IPS-18c (cell line): ENCODE measurements at regions not wholly inside any gene's neighbourhood (a gene's known extent, or its start where the extent isn't known, plus 50 kb on each side); places are given as distances from the start of the nearest gene placed in this dataset.
"Not testable (repeated sequence)": the region's sequence is repeated elsewhere in the genome, so short reads cannot be mapped to it uniquely, and the experiment has no call there.

Experiments used
- H3K4me3 ChIP-seq: 2 replicates; pipeline ENCODE4 v1.7.0; 2013; ENCODE audit warnings: low read depth, mild to moderate bottlenecking, low read length, moderate library complexity; ENCODE audit not compliant: insufficient read depth
- H3K9me3 ChIP-seq: one replicate; pipeline ENCODE4 v1.6.1; 2013; ENCODE audit warnings: mild to moderate bottlenecking, low read length, moderate library complexity; ENCODE audit not compliant: control insufficient read depth, insufficient read depth

DNA sequence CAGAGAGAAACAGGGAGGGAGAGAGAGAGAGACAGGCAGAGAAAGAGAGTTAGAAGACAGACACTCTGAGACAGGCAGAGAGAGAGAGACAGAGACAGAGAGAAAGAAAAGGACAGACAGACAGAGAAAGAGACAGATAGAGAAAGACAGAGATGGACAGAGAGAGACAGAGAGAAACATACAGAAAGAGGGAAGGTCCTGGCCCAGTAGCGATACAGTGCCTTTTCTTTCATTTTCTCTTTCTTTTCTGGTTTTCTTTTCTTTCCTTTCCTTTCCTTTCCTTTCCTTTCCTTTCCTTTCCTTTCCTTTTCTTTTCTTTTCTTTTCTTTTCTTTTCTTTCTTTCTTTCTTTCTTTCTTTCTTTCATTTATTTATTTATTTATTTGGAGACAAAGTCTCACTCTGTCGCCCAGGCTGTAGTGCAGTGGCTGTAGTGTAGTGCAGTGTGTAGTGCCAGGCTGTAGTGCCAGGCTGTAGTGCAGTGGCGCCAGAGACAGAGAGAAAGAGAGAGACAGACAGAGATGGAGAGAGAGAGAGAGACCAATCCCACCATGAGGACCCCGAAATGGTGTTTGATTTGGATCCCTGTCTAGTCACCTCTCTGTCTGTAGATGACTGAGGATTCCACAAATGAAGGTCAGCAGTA is 1501.5 kb upstream of the DEFB115 start:
- not testable (repeated sequence) for H3K4me3 ChIP-seq

DNA sequence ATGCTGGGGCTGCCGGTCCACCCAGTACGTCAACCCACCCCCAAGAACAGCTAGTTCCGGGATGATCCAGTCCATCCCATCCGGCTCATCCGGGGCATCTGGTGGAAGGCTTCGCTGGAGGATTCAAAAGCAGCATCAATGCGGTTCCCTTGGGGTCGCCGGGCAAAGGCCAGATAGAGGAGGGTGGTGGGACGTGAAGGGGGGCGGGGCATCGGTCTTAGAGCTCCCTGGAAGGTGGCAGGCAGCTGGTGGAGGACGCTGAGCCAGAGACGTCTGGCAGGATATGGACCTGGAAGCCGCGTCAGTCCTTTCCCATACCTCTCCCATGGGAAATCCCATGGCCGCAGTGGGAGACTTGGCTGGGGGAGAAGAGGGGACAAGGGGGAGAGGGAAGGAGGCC is 1500.8 kb upstream of the DEFB115 start:
- Histone ChIP-seq H3K9me3 (peaks cover 17% of the 10 kb centered on the region), H3K4me3 (no peak overlapping the region)

More for the DNA sequence above, 1501.5 kb upstream of the DEFB115 start:
- peaks cover 15% of the 10 kb centered on the region for H3K9me3 ChIP-seq

DNA sequence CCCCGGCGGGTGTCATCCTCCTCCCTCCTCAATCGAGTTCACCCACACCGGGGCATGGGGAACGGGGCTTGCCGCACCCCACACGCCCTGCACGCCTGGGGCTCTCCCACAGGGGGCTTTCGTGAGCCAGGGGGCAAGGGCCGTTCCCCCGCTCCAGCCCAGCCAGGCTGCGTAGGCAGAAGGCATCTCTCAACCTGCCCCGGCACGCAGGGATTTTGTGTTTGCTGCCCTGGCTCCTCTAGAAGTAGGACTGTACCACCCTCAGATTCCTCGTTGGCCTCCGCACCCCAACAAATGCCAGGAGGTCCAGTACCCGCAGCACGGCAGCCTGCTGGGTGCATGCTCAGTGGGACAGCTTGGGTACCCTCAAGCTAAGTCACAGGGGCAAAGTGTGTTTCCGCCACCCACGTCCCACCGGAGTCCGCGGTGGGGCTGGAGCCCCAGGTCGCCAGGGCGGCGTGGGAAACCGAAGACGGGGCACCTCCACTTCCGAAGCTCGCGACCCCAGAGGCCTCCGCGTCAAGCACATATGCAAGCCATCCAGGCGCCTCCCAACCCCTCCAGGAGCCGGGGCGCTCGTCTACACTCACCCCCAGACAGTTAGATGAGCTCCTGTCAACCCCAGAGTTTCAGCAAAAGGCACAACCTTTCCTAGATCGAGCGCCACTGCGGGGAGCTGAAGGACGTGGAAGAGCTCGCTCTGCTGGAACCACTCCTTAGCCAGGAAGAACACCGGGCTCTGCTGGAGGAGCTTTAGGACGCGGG is 1495.7 kb upstream of the DEFB115 start:
- peaks cover 12% of the 10 kb centered on the region for H3K9me3 ChIP-seq
- not testable (repeated sequence) for H3K4me3 ChIP-seq

DNA sequence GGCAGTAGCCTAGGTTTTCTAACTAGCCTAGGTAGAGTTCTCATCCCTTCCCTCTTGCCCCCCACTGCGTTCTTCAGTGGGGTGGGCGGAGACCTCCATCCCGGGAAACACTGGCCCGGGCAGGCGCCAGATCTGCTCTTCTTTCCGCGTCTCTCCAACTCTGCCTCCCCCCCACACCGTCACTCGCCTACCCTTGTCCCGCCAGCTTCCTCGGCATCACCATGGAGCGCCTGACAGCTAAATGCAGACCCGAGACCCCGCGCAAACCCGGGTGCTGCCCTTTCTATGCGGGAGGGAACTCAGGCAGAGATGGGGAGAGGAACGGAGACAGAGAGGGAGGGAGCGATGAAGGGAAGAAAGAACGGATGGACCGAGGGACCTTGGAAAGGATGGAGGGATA is 1494.8 kb upstream of the DEFB115 start:
- peaks cover 10% of the 10 kb centered on the region for H3K9me3 ChIP-seq
- H3K4me3 ChIP-seq: peak overlapping the region; percentile 28; the same call in 1 of the 2 replicates

DNA sequence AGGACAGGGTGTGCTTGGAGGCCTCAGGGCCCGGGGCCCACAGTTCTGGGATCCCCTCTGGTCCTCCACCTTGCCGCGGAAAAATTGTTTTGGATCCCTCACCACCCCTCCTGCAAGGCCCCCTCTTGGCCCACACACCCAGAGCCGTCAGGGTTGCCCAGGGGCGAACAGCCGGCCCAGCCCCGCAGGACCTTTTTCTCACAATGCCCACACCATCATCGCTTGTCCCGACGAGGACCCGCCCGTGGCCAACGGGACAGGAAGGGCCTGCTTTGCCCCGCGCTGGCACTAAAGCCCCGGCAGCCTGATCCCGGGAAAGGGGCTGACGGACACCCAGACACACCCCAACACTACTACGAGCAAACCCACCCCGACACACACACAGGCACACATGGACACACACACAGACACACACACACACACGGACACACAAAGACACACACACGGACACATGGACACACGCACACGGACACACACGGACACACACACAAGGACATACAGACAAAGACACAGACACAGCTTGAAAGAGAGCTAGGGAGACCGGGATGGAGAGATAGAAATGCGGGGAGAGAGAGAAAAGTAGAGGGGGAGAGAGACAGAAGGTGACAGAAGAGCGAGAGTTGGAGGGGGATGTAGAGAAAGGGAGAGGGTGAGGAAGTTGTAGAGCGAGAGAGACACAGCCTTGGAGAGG is 1493.5 kb upstream of the DEFB115 start:
- H3K4me3 ChIP-seq: no peak overlapping the region
- H3K9me3 ChIP-seq: peaks cover 8% of the 10 kb centered on the region

DNA sequence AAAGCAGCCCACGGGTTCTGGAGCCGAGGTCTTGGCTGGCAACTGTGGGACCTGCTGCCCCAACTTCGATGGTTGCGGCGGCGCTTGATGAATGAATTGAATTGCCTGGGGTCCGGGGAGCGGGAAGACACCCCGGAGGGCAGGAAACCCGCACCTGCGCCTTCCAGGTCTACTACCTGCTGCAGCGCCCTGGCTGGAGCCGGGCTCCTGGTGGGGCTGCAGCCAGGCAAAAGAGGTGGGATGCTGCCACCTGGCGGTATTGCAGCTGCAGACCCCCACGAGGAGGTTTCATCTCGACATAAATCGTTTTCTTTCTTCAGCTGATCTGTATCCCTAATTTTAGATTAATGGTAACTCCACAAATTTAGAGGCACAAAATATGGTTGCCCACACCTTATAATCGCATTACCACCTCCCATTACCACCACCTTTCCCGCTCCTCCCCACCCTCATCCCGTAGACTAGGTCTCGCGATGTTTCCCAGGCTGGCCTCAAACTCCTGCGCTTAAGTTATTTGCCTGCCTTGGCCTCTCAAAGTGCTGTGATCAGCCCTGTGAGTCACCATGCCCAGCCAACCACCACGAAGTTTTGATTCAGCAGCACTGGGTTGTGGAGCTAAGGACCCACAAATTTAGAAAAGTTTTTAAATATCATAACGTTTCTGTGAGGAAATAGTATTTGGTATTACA is 1492.4 kb upstream of the DEFB115 start:
- H3K4me3 ChIP-seq, H3K9me3 ChIP-seq: not testable (repeated sequence)

DNA sequence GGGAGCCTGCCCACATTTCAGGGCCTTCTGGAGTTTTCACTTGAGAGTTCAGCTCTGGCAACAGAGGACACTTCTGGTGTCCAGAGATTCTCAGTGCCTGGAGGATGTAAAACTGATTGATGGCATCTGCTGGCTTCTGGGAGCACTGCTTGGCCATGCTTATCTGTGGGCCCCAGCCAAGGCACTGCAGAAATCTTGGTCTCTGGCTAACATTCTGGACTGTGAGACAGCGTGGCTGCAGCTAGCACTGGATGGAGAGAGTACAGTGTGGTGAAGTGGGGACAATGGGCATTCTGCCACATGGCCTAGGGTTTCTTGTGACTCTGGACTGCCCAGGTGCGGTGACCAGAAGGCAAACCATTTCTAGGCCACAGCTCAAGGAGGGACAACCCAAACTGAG is 1479.4 kb upstream of the DEFB115 start:
- not testable (repeated sequence) for H3K4me3 ChIP-seq, H3K9me3 ChIP-seq

DNA sequence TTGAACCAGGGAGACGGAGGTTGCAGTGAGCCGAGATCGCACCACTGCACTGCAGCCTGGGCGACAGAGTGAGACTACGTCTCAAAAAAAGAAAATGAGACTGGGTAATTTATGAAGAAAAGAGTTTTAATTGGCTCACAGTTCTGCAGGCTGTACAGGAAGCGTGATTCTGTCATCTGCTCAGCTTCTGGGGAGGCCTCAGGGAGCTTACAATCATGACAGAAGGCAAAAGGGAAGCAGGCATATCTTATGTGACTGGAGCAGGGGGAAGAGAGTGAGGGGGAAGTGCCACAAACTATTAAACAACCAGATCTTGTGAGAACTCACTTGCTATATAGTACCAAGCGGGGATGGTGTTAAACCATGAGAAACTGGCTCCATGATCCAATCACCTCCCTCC is 1476.2 kb upstream of the DEFB115 start:
- not testable (repeated sequence) for H3K4me3 ChIP-seq, H3K9me3 ChIP-seq

DNA sequence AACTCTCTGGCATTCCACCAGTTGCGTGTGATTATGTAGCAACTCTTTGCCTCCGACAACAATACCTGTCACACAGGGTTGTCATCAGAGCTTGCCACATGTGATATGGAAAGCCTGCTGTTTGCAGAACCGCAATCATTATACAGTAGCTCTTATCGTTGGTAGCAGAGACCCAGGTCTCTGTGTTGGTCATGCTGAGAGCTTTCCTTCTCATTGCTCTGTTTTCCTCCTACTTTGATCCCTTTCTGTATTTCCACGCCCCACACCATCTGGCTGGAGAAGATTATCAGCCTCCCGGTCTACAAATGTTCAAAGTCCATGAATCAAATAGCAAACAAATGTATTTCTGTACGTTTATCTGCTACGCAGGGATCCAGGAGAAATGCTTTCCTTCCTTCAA is 1475.6 kb upstream of the DEFB115 start:
- not testable (repeated sequence) for H3K9me3 ChIP-seq

DNA sequence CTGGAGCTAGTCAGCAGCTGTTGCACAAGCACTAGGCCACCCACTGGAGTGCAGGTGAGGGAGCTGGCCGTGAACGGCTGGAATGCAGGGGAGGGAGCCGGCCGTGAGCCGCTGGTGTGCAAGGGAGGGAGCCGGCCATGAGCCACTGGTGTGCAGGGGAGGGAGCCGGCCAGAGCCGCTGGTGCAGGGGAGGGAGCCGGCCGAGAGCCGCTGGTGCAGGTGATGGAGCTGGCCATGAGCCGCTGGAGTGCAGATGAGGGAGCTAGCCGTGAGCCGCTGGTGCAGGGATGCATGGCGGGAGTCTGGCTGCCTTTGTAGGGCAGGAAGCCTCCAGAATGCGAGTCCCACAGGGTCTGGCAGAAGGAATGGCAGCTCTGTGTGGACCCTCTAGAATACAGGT is 1470.0 kb upstream of the DEFB115 start:
- not testable (repeated sequence) for H3K4me3 ChIP-seq
- peaks cover 17% of the 10 kb centered on the region for H3K9me3 ChIP-seq

More for the DNA sequence above, 1475.6 kb upstream of the DEFB115 start:
- not testable (repeated sequence) for H3K4me3 ChIP-seq

DNA sequence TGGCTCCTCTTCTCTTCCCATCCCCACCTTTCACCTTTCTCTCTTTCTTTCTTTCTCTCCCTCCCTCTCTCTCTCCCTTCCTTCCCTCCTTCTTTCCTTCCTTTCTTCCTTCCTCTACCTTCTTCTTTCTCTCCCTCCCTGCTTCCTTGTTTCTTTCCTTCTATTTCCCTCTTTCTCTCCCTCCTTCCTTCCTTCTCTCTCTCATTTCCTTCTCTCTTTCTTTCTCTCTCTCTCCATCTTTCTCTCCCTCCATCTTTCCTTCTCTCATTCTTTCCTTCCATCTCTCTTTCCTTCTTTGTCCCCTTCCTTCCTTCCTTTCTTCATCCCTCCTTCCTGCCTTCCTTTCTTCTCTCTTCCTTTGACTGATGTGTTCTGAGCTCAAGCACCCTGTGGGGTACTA is 1467.0 kb upstream of the DEFB115 start:
- peaks cover 20% of the 10 kb centered on the region for H3K9me3 ChIP-seq
- no peak overlapping the region for H3K4me3 ChIP-seq

DNA sequence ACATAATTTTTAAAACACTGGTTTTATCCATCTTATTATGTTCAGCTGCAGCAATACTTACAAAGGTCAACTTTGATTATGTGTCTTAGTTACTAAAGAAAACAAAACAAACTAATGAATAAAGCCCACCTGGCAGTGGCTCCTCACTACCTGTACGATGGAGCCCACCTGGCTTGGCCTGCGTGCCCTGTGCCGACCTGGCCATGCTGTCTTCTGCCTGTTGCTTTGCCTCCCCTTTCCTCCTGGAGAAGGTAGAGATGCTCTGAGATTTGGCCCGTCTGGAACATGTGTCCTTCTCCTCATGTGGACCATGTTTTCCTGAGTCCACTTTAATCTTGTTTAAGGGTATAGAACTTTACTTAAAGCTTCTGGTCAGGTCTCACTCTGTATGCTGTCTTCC is 1426.0 kb upstream of the DEFB115 start:
- not testable (repeated sequence) for H3K4me3 ChIP-seq, H3K9me3 ChIP-seq

DNA sequence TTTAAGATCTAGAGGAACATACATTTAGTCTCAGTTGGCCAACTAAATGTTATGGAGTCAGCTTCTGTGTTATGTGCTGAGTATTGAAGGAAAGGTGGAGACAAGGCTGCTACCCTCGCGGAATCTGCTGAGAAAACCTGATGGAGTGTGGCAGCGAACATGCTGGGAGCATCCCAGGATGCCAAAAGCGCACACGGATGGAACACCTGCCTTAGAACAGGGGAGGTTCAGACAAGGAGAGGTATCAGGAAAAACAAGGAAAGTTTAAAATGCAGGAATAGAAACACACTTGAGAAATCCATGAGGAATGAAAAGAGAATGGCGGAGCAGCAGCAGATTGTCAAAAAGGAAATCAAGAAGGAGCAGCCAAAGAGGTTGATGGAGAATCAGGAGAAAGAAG is 1389.5 kb upstream of the DEFB115 start:
- peaks cover 11% of the 10 kb centered on the region for H3K9me3 ChIP-seq
- H3K4me3 ChIP-seq: not testable (repeated sequence)

DNA sequence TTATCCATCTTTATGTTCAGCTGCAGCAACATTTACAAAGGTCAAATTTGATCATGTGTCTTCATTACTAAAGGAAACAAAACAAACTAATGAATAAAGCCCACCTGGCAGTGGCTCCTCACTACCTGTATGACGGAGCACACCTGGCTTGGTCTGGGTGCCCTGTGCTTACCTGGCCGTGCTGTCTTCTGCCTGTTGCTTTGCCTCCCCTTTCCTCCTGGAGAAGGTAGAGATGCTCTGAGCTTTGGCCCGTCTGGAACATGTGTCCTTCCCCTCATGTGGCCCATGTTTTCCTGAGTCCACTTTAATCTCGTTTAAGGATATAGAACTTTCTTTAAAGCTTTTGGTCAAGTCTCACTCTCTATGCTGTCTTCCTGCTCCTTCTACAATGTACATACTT is 1388.8 kb upstream of the DEFB115 start:
- peaks cover 11% of the 10 kb centered on the region for H3K9me3 ChIP-seq
- not testable (repeated sequence) for H3K4me3 ChIP-seq

DNA sequence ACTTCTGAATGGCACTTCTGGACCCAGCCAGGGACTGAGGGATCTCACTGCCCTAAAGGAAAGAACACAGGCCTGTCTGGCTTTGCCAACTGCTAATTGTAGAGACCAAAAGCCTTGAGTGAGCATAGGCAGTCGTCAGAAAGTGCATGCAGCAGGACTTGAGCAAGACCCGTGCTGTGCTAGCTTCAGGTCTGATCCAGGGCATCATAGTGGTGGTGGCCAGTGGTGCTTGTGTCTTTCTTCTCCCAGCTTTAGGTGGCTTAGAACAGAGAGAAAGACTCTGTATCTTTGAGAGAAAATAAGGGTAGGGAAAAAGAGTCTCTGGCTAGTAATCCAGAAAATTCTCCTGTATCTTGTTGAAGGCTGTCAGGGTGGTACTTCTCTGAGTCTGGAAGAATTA is 1385.6 kb upstream of the DEFB115 start:
- H3K4me3 ChIP-seq: not testable (repeated sequence)
- peaks cover 13% of the 10 kb centered on the region for H3K9me3 ChIP-seq

DNA sequence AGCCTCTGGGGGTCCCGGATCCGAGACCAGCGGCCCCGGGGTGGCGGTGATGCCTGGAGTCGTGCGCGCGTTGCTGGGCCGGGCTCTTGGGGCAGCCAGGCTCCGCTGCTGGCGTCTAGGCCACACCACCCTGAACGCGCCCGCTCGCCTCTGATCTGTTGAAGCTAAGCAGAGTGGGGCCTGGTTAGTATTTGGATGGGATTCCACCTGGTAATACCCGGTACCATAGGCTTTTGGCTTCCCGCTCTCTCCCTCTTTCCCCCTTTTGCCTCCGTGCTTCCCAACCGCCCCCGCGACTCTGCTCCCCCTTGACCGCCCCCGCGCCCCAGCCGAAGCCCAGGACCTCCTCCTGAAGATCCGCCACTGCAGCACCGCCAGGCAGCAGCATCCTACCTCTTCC is 1383.5 kb upstream of the DEFB115 start:
- H3K4me3 ChIP-seq: no peak overlapping the region
- H3K9me3 ChIP-seq: peaks cover 25% of the 10 kb centered on the region

DNA sequence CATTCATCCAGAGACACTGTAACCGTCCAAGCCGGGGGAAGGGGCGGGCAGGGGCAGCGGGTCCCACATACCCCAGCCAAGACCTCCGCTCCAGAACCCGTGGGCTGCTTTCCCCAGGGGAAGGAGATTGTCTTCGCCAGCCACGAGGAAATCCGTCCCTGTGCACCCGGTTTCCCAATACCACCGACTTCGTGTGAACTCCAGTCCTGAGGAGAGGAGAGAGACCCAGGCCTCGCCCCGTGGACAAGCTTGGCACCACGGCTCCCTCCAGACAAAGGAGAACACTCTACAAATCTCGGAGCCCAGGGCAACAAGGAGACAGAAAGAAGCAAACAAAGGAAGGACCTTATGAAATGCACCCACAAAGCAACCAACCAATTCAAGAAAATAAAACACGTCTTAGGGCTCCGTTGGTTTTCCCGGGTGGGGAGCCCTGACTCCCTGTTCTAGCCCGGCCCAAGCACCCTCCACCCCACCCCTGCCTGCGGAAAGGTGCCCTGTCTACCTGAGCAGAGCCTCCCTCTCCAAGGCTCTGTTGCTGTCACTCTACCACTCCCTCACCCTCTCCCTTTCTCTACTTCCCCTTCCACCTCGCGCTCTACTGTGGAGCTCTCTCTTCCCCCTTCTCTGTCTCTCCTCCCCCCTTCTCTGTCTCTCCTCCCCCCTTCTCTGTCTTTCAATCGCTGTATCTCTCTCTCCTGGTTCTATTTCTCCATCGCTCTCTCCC is 1382.8 kb upstream of the DEFB115 start:
- peaks cover 30% of the 10 kb centered on the region for H3K9me3 ChIP-seq

More for the DNA sequence above, 1382.8 kb upstream of the DEFB115 start:
- H3K4me3 ChIP-seq: no peak overlapping the region
